ENCODE measurements at regions not wholly inside any gene's neighbourhood (a gene's known extent, or its start where the extent isn't known, plus 50 kb on each side); places are given as distances from the start of the nearest gene placed in this dataset.
"Not testable (repeated sequence)": the region's sequence is repeated elsewhere in the genome, so short reads cannot be mapped to it uniquely, and the experiment has no call there.

- no peaks in the 10 kb centered on the region for H3K4me1 ChIP-seq (ENCODE audit: insufficient read depth)
- H3K4me3 ChIP-seq = no peak overlapping the region
- H3K36me3 ChIP-seq = no peaks in the 10 kb centered on the region
- H3K27ac ChIP-seq = no peak overlapping the region
- no peaks in the 10 kb centered on the region for H3K27me3 ChIP-seq
- TF ChIP-seq EP300 (IDR thresholded peaks at IDR 0.05) (no peak), CTCF (IDR thresholded peaks at IDR 0.05) (no peak), POLR2A (IDR thresholded peaks at IDR 0.05) (no peak)
- no peaks in the 10 kb centered on the region for H3K9me3 ChIP-seq
- DNase-seq = no peak
- intact Hi-C loops (cut with DNase I) = no loop called here
Measured at GRCh38 chr4:85132117-85132516, 165.6 kb upstream of the WDFY3 start.

GRCh38 chr4:85132570-85132969 lies 166.1 kb upstream of the WDFY3 start:
- no peaks in the 10 kb centered on the region for H3K4me1 ChIP-seq (ENCODE audit: insufficient read depth)

GRCh38 chr4:85139749-85140148 lies 173.3 kb upstream of the WDFY3 start:
- not testable (repeated sequence) for H3K36me3 ChIP-seq; H3K4me3 ChIP-seq; H3K27ac ChIP-seq; DNase-seq; H3K9me3 ChIP-seq; H3K27me3 ChIP-seq; H3K4me1 ChIP-seq (ENCODE audit: insufficient read depth)
- WGBS, 3 donors = 68 to 92% (median 88%) methylated on average over 3 of the region's 3 CpGs
- intact Hi-C loops (cut with DNase I) = loop anchor here in 2 of 4 donors (10.0 kb wide), 2 partner anchors 605 to 835 kb away; no protein-coding TSS in a partner anchor

More at GRCh38 chr4:85132570-85132969, 166.1 kb upstream of the WDFY3 start:
- TF ChIP-seq CTCF (IDR thresholded peaks at IDR 0.05) (no peak), EP300 (IDR thresholded peaks at IDR 0.05) (no peak), POLR2A (IDR thresholded peaks at IDR 0.05) (no peak)
- intact Hi-C loops (cut with DNase I) = no loop called here
- Histone ChIP-seq H3K4me3 (no peak overlapping the region), H3K27ac (no peak overlapping the region), H3K27me3 (no peaks in the 10 kb centered on the region), H3K36me3 (no peaks in the 10 kb centered on the region), H3K9me3 (no peaks in the 10 kb centered on the region)
- no peak for DNase-seq
- WGBS, 3 donors = 81 to 91% (median 89%) methylated on average over 2 of the region's 2 CpGs

GRCh38 chr4:85142451-85142850 lies 176.0 kb upstream of the WDFY3 start:
- no peaks in the 10 kb centered on the region for H3K36me3 ChIP-seq
- no peaks in the 10 kb centered on the region for H3K27me3 ChIP-seq
- WGBS, 3 donors = 71 to 80% (median 77%) methylated on average over 2 of the region's 2 CpGs

More at GRCh38 chr4:85142451-85142850, 176.0 kb upstream of the WDFY3 start:
- H3K27ac ChIP-seq = no peak overlapping the region
- H3K4me3 ChIP-seq = no peak overlapping the region
- no peak for DNase-seq
- TF ChIP-seq POLR2A (IDR thresholded peaks at IDR 0.05) (no peak), EP300 (IDR thresholded peaks at IDR 0.05) (no peak), CTCF (IDR thresholded peaks at IDR 0.05) (no peak)
- intact Hi-C loops (cut with DNase I) = loop anchor here in 2 of 4 donors (10.0 kb wide), 2 partner anchors 602 to 832 kb away; no protein-coding TSS in a partner anchor
- no peaks in the 10 kb centered on the region for H3K4me1 ChIP-seq (ENCODE audit: insufficient read depth)
- H3K9me3 ChIP-seq = no peaks in the 10 kb centered on the region
